ENCODE measurements at regions not wholly inside any gene's neighbourhood (a gene's known extent, or its start where the extent isn't known, plus 50 kb on each side); places are given as distances from the start of the nearest gene placed in this dataset.
"Not testable (repeated sequence)": the region's sequence is repeated elsewhere in the genome, so short reads cannot be mapped to it uniquely, and the experiment has no call there.

GRCh38 chr2:64276417-64277095, 132.3 kb upstream of the PELI1 start:
- no peaks in the 10 kb centered on the region for H3K4me1 ChIP-seq (ENCODE audit: low read depth)
- H3K9me3 ChIP-seq (ENCODE audit: low read depth): no peaks in the 10 kb centered on the region
- no peak overlapping the region for H3K27ac ChIP-seq
- DNase-seq (ENCODE audit: low read depth in 1 of 2, low spot score in 1 of 2): peak in 1 of 2 donors; percentile 54
- H3K36me3 ChIP-seq: no peaks in the 10 kb centered on the region
- TF ChIP-seq CTCF (IDR thresholded peaks at IDR 0.05; ENCODE audit: low read depth, low read length): no peak
- no peak overlapping the region for H3K4me3 ChIP-seq
- no peaks in the 10 kb centered on the region for H3K27me3 ChIP-seq

GRCh38 chr2:64277101-64277849, 133.1 kb upstream of the PELI1 start:
- no peak for DNase-seq (ENCODE audit: low read depth in 1 of 2, low spot score in 1 of 2)
- no peak overlapping the region for H3K27ac ChIP-seq
- no peaks in the 10 kb centered on the region for H3K4me1 ChIP-seq (ENCODE audit: low read depth)
- no peaks in the 10 kb centered on the region for H3K27me3 ChIP-seq
- H3K9me3 ChIP-seq (ENCODE audit: low read depth): no peaks in the 10 kb centered on the region
- TF ChIP-seq CTCF (IDR thresholded peaks at IDR 0.05; ENCODE audit: low read depth, low read length): no peak
- H3K4me3 ChIP-seq: no peak overlapping the region
- H3K36me3 ChIP-seq: no peaks in the 10 kb centered on the region

- not testable (repeated sequence) for H3K4me1 ChIP-seq (ENCODE audit: low read depth); DNase-seq (ENCODE audit: low read depth in 1 of 2, low spot score in 1 of 2); H3K36me3 ChIP-seq; H3K27me3 ChIP-seq; H3K27ac ChIP-seq; H3K9me3 ChIP-seq (ENCODE audit: low read depth); H3K4me3 ChIP-seq
Measured at GRCh38 chr2:64280812-64281211, 136.6 kb upstream of the PELI1 start.

GRCh38 chr2:64283006-64283570, 138.9 kb upstream of the PELI1 start:
- Histone ChIP-seq H3K36me3 (no peaks in the 10 kb centered on the region), H3K27ac (no peak overlapping the region), H3K4me3 (no peak overlapping the region), H3K9me3 (ENCODE audit: low read depth) (no peaks in the 10 kb centered on the region), H3K27me3 (no peaks in the 10 kb centered on the region), H3K4me1 (ENCODE audit: low read depth) (no peaks in the 10 kb centered on the region)
- no peak for TF ChIP-seq CTCF (IDR thresholded peaks at IDR 0.05; ENCODE audit: low read depth, low read length)
- DNase-seq (ENCODE audit: low read depth in 1 of 2, low spot score in 1 of 2): no peak

GRCh38 chr2:64283641-64284361, 139.6 kb upstream of the PELI1 start:
- H3K27ac ChIP-seq: no peak overlapping the region
- H3K9me3 ChIP-seq (ENCODE audit: low read depth): no peaks in the 10 kb centered on the region
- TF ChIP-seq CTCF (IDR thresholded peaks at IDR 0.05; ENCODE audit: low read depth, low read length): no peak
- no peaks in the 10 kb centered on the region for H3K27me3 ChIP-seq
- H3K36me3 ChIP-seq: no peaks in the 10 kb centered on the region
- no peak for DNase-seq (ENCODE audit: low read depth in 1 of 2, low spot score in 1 of 2)
- no peaks in the 10 kb centered on the region for H3K4me1 ChIP-seq (ENCODE audit: low read depth)
- no peak overlapping the region for H3K4me3 ChIP-seq
